Neural progenitor cell (in vitro differentiated cells): ENCODE measurements at regions not wholly inside any gene's neighbourhood (a gene's known extent, or its start where the extent isn't known, plus 50 kb on each side); places are given as distances from the start of the nearest gene placed in this dataset.

Source experiments
- DNase-seq: peaks from one replicate; pipeline ENCODE4 v3.0.0-alpha.2; 2016; ENCODE audit warnings: low spot score
- H2AFZ ChIP-seq: fragments of 200-600 bp; sonication (generic); replicated peaks from 2 replicates; pipeline ENCODE4 v1.6.1; 2016; ENCODE audit warnings: antibody characterized with exemption
- H3F3A ChIP-seq: fragments of 200-600 bp; sonication (generic); 2 replicates; pipeline ENCODE4 v1.6.1; 2016; ENCODE audit warnings: antibody characterized with exemption, low read depth
- H3K27ac ChIP-seq: fragments of 200-600 bp; sonication (generic); 2 replicates; pipeline ENCODE4 v1.5.1; 2016; ENCODE audit warnings: mild to moderate bottlenecking
- H3K27me3 ChIP-seq: fragments of 200-600 bp; sonication (generic); 2 replicates; pipeline ENCODE4 v1.6.1; 2016; ENCODE audit warnings: mild to moderate bottlenecking, moderate library complexity
- H3K36me3 ChIP-seq: fragments of 200-600 bp; sonication (generic); 2 replicates; pipeline ENCODE4 v1.5.1; 2016
- H3K4me1 ChIP-seq: fragments of 200-600 bp; sonication (generic); 2 replicates; pipeline ENCODE4 v1.6.1; 2016; ENCODE audit warnings: mixed run types
- H3K4me2 ChIP-seq: fragments of 200-600 bp; sonication (generic); 2 replicates; pipeline ENCODE4 v1.6.1; 2016
- H3K4me3 ChIP-seq: fragments of 200-600 bp; sonication (generic); 2 replicates; pipeline ENCODE4 v1.5.1; 2016
- H3K79me2 ChIP-seq: fragments of 200-600 bp; sonication (generic); 2 replicates; pipeline ENCODE4 v1.6.1; 2016; ENCODE audit warnings: low read depth
- H3K9ac ChIP-seq: fragments of 200-600 bp; sonication (generic); 2 replicates; pipeline ENCODE4 v1.6.1; 2016
- H3K9me3 ChIP-seq: fragments of 200-600 bp; sonication (generic); 2 replicates; pipeline ENCODE4 v1.5.1; 2016; ENCODE audit warnings: low read depth
- H4K20me1 ChIP-seq: fragments of 200-600 bp; sonication (generic); 2 replicates; pipeline ENCODE4 v1.6.1; 2016; ENCODE audit warnings: low read depth
- H3K27ac Mint-ChIP-seq: 3 replicates; pipeline ENCODE4 v1.8.0; 2021; ENCODE audit warnings: mixed read lengths
- H3K27me3 Mint-ChIP-seq: 2 replicates; pipeline ENCODE4 v1.8.0; 2022; ENCODE audit warnings: low read depth, mild to moderate bottlenecking, inconsistent platforms, moderate library complexity, mixed read lengths; ENCODE audit not compliant: insufficient read depth
- H3K36me3 Mint-ChIP-seq: 3 replicates; pipeline ENCODE4 v1.8.0; 2021; ENCODE audit warnings: mixed read lengths
- H3K4me1 Mint-ChIP-seq: 3 replicates; pipeline ENCODE4 v1.8.0; 2021; ENCODE audit warnings: mixed read lengths
- H3K4me3 Mint-ChIP-seq: 3 replicates; pipeline ENCODE4 v1.8.0; 2021; ENCODE audit warnings: mild to moderate bottlenecking, moderate library complexity, mixed read lengths
- H3K9me3 Mint-ChIP-seq: 3 replicates; pipeline ENCODE4 v1.8.0; 2020; ENCODE audit warnings: mixed read lengths
- CTCF ChIP-seq: fragments of 200-600 bp; sonication (generic); IDR thresholded peaks from 2 replicates; pipeline ENCODE4 v1.5.1; 2017; ENCODE audit warnings: antibody characterized with exemption, mild to moderate bottlenecking
- EZH2 ChIP-seq: fragments of 200-600 bp; sonication (generic); IDR thresholded peaks from 2 replicates; pipeline ENCODE4 v1.6.1; 2017; ENCODE audit warnings: antibody characterized with exemption, mild to moderate bottlenecking, moderate library complexity
- EZH2phosphoT487 ChIP-seq: fragments of 200-600 bp; sonication (generic); IDR thresholded peaks from 2 replicates; pipeline ENCODE4 v1.6.1; 2017; ENCODE audit warnings: antibody characterized with exemption

DNA sequence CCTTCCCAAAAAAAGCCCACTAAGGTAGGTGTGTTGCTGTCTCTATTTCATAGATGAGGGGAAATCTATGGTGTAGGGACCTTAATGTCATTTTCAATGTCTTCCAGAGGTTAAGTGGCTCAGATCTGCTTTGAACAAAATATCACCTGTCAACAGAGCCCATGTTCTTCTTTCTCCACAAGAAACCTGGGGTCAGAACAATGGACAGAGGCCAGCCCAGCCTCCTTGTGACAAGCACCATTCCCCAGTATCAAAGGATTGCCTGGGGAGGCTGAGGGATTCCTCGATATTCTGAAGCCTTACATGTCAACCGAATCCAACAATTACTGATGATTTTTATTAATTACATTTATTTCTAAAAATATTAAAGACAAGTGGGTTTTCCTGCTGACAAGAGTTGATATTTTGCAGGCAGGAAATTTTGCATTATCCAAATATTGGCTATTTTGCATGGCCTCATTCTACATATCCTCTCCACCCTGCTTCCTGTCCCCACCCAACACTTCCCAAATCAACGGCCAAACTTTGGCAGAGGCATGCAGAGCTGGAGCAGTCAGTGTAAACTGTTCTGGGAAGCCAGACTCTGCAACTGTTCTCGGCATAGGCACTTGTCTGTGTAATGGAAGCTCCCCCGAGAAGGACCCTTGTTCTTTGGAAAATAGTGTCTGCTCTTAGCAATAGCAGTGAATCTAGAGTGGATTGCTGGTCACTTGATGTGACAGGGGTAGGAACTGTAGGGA is 281.5 kb downstream of the HS3ST3A1 start:
- no peak overlapping the region for H3K4me3 ChIP-seq
- no peaks in the 10 kb centered on the region for H3K4me1 ChIP-seq
- Mint-ChIP-seq H3K4me3 (no peak overlapping the region), H3K9me3 (peaks cover 4% of the 10 kb centered on the region), H3K27me3 (no peaks in the 10 kb centered on the region), H3K4me1 (no peaks in the 10 kb centered on the region), H3K36me3 (no peaks in the 10 kb centered on the region), H3K27ac (no peak overlapping the region)
- no peak overlapping the region for H3K9ac ChIP-seq
- no peak overlapping the region for H3K27ac ChIP-seq
- no peaks in the 10 kb centered on the region for H3K27me3 ChIP-seq
- no peaks in the 10 kb centered on the region for H3K36me3 ChIP-seq
- H3F3A ChIP-seq: no peaks in the 10 kb centered on the region
- no peak overlapping the region for H2AFZ ChIP-seq
- H4K20me1 ChIP-seq: no peaks in the 10 kb centered on the region
- no peaks in the 10 kb centered on the region for H3K9me3 ChIP-seq
- TF ChIP-seq CTCF (no peak), EZH2 (no peak), EZH2phosphoT487 (no peak)
- no peak overlapping the region for H3K4me2 ChIP-seq
- DNase-seq: no peak
- H3K79me2 ChIP-seq: no peaks in the 10 kb centered on the region

DNA sequence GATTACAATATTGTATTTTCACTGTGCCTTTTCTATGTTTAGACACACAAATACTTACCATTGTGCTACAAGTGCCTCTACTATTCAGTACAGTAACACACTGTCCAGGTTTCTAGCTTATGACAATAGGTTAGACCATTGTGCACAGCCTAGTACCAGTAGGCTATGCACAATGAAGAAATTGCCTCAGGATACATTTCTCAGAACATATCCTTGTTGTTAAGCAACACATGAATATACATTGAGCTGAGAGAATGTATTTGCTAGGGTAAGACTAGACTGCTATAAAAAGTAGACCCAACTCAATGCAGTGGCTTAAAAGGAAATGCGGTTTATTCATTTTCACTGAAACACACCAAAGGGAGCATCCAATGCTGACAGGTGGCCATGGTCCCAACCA is 285.1 kb downstream of the HS3ST3A1 start:
- Mint-ChIP-seq H3K27me3 (no peaks in the 10 kb centered on the region), H3K4me3 (no peak overlapping the region), H3K27ac (no peak overlapping the region), H3K9me3 (no peaks in the 10 kb centered on the region), H3K4me1 (no peaks in the 10 kb centered on the region), H3K36me3 (no peaks in the 10 kb centered on the region)
- Histone ChIP-seq H3K79me2 (no peaks in the 10 kb centered on the region), H3K27ac (no peak overlapping the region), H3K4me2 (no peak overlapping the region), H3K27me3 (no peaks in the 10 kb centered on the region), H2AFZ (no peak overlapping the region), H3K9ac (no peak overlapping the region), H4K20me1 (no peaks in the 10 kb centered on the region), H3K36me3 (no peaks in the 10 kb centered on the region), H3K4me3 (no peak overlapping the region), H3K9me3 (no peaks in the 10 kb centered on the region), H3K4me1 (peaks cover 3% of the 10 kb centered on the region), H3F3A (no peaks in the 10 kb centered on the region)
- TF ChIP-seq EZH2 (no peak), EZH2phosphoT487 (no peak), CTCF (no peak)
- DNase-seq: no peak

DNA sequence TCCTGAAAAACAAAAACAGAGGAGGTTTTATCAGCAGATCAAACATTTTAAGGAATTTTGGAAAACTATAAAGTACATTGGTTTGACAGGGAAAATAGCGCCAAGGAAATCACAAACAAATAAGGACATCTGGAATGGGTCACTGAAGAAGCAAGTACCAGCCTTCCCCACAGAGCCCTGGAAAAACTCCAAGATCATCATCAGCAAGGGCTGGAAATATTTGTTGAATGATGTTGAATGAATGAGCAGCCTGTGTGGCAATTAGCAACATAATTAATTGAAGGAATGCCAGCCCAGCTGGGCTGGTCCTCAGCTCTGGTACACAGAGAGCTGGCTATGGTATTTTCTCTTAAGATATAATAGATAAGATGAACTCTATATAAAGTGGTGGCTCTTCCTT is 290.4 kb downstream of the HS3ST3A1 start:
- H3K9me3 Mint-ChIP-seq: peaks cover 6% of the 10 kb centered on the region
- H3K4me2 ChIP-seq: no peak overlapping the region

More for the DNA sequence above, 290.4 kb downstream of the HS3ST3A1 start:
- H4K20me1 ChIP-seq: no peaks in the 10 kb centered on the region
- no peaks in the 10 kb centered on the region for H3K9me3 ChIP-seq
- H3K36me3 ChIP-seq: no peaks in the 10 kb centered on the region
- no peak overlapping the region for H3K27ac ChIP-seq
- Mint-ChIP-seq H3K4me1 (no peaks in the 10 kb centered on the region), H3K4me3 (no peak overlapping the region), H3K27me3 (no peaks in the 10 kb centered on the region), H3K36me3 (no peaks in the 10 kb centered on the region), H3K27ac (no peak overlapping the region)
- TF ChIP-seq EZH2phosphoT487: no peak
- no peak for TF ChIP-seq EZH2
- TF ChIP-seq CTCF: no peak
- H3K4me1 ChIP-seq: peaks cover 3% of the 10 kb centered on the region
- H3K9ac ChIP-seq: no peak overlapping the region
- H3K79me2 ChIP-seq: no peaks in the 10 kb centered on the region
- no peak overlapping the region for H2AFZ ChIP-seq
- no peaks in the 10 kb centered on the region for H3K27me3 ChIP-seq
- H3K4me3 ChIP-seq: no peak overlapping the region
- no peak for DNase-seq
- no peaks in the 10 kb centered on the region for H3F3A ChIP-seq
